Astrocyte (in vitro differentiated cells and primary cell): ENCODE measurements at regions not wholly inside any gene's neighbourhood (a gene's known extent, or its start where the extent isn't known, plus 50 kb on each side); places are given as distances from the start of the nearest gene placed in this dataset.

ENCODE experiments used
- EZH2 ChIP-seq: IDR thresholded peaks from 2 replicates; pipeline ENCODE4 v1.6.1; 2012; ENCODE audit warnings: mild to moderate bottlenecking, low read length, inconsistent platforms; ENCODE audit not compliant: insufficient read depth
- TF ChIP-seq, protein P1 (sequence below): IDR thresholded peaks from 2 replicates; pipeline ENCODE4 v1.5.1; 2011; ENCODE audit warnings: low read depth, mild to moderate bottlenecking, inconsistent platforms, low read length, moderate library complexity; ENCODE audit not compliant: insufficient read depth

DNA sequence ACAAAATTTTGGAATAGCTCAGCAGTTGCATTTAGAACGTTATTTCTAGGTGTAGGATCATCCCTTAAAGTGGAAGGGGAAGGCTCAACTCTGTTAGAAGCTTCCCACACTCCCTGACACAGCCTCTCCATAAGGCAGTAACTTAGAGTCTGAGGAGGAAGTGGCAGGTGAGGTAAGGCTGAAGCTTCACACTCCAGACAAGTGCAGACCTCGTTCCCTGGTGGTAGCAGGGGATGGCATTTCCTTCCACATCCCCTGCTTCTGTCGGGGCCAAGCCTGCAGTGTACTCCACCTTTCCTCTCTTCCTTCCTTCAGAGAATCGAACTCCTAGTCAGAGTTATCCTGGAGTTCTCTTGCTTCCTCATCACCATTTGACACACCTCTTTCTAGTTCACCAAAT lies 224.7 kb downstream of the CYRIA start:
- TF ChIP-seq, protein P1, sequence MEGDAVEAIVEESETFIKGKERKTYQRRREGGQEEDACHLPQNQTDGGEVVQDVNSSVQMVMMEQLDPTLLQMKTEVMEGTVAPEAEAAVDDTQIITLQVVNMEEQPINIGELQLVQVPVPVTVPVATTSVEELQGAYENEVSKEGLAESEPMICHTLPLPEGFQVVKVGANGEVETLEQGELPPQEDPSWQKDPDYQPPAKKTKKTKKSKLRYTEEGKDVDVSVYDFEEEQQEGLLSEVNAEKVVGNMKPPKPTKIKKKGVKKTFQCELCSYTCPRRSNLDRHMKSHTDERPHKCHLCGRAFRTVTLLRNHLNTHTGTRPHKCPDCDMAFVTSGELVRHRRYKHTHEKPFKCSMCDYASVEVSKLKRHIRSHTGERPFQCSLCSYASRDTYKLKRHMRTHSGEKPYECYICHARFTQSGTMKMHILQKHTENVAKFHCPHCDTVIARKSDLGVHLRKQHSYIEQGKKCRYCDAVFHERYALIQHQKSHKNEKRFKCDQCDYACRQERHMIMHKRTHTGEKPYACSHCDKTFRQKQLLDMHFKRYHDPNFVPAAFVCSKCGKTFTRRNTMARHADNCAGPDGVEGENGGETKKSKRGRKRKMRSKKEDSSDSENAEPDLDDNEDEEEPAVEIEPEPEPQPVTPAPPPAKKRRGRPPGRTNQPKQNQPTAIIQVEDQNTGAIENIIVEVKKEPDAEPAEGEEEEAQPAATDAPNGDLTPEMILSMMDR: no peak
- no peak for TF ChIP-seq EZH2
